ENCODE measurements at regions not wholly inside any gene's neighbourhood (a gene's known extent, or its start where the extent isn't known, plus 50 kb on each side); places are given as distances from the start of the nearest gene placed in this dataset.

DNA sequence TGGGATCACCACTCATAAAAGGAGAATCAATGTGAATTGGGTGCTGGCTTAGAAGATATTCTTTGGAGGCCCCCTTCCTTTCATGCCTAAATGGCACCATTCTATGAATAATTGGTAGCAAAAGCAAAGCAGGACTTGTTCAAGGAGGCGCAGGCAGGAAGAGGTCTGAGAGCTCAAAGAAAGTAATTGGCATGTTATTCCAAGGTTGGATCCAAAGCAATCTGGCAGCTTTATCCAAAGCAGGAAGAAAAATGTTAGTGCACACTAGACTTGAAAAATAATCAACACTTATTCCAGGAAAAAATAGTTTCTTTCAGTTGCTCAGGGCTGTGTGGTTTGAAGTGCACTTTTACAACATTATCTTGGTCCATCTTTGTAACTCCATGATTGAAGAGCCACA, 326.4 kb downstream of the NUAK1 start:
- no peak overlapping the region for H3K4me3 ChIP-seq (replicated peaks; ENCODE audit: low read depth, low read length)
- TF ChIP-seq, protein P1, sequence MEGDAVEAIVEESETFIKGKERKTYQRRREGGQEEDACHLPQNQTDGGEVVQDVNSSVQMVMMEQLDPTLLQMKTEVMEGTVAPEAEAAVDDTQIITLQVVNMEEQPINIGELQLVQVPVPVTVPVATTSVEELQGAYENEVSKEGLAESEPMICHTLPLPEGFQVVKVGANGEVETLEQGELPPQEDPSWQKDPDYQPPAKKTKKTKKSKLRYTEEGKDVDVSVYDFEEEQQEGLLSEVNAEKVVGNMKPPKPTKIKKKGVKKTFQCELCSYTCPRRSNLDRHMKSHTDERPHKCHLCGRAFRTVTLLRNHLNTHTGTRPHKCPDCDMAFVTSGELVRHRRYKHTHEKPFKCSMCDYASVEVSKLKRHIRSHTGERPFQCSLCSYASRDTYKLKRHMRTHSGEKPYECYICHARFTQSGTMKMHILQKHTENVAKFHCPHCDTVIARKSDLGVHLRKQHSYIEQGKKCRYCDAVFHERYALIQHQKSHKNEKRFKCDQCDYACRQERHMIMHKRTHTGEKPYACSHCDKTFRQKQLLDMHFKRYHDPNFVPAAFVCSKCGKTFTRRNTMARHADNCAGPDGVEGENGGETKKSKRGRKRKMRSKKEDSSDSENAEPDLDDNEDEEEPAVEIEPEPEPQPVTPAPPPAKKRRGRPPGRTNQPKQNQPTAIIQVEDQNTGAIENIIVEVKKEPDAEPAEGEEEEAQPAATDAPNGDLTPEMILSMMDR (IDR thresholded peaks at IDR 0.05; ENCODE audit: low read depth, low read length, missing control alignments) = no peak
- no peak for DNase-seq (ENCODE audit: extremely low read depth, low read depth)

GRCh38 chr12:105813201-105813600, 325.6 kb downstream of the NUAK1 start:
- no peak for DNase-seq (ENCODE audit: extremely low read depth, low read depth)
- TF ChIP-seq, protein P1 (IDR thresholded peaks at IDR 0.05; ENCODE audit: low read depth, low read length, missing control alignments) = no peak
- H3K4me3 ChIP-seq (replicated peaks; ENCODE audit: low read depth, low read length) = no peak overlapping the region

GRCh38 chr12:105814283-105814682, 324.5 kb downstream of the NUAK1 start:
- TF ChIP-seq, protein P1 (IDR thresholded peaks at IDR 0.05; ENCODE audit: low read depth, low read length, missing control alignments) = no peak
- no peak for DNase-seq (ENCODE audit: extremely low read depth, low read depth)
- H3K4me3 ChIP-seq (replicated peaks; ENCODE audit: low read depth, low read length) = no peak overlapping the region

GRCh38 chr12:105819549-105819948, 319.2 kb downstream of the NUAK1 start:
- no peak overlapping the region for H3K4me3 ChIP-seq (replicated peaks; ENCODE audit: low read depth, low read length)
- DNase-seq (ENCODE audit: extremely low read depth, low read depth) = no peak
- TF ChIP-seq, protein P1 (IDR thresholded peaks at IDR 0.05; ENCODE audit: low read depth, low read length, missing control alignments) = no peak

- TF ChIP-seq, protein P1 (IDR thresholded peaks at IDR 0.05; ENCODE audit: low read depth, low read length, missing control alignments) = no peak
- H3K4me3 ChIP-seq (replicated peaks; ENCODE audit: low read depth, low read length) = no peak overlapping the region
- DNase-seq (ENCODE audit: extremely low read depth, low read depth) = no peak
Observed at GRCh38 chr12:105820429-105821125, 318.2 kb downstream of the NUAK1 start.

- DNase-seq (ENCODE audit: extremely low read depth, low read depth) = no peak
- no peak overlapping the region for H3K4me3 ChIP-seq (replicated peaks; ENCODE audit: low read depth, low read length)
- TF ChIP-seq, protein P1 (IDR thresholded peaks at IDR 0.05; ENCODE audit: low read depth, low read length, missing control alignments) = no peak
Observed at GRCh38 chr12:105822131-105823105, 316.3 kb downstream of the NUAK1 start.
